Upper lobe of left lung (tissue), 6 donors: ENCODE measurements at regions not wholly inside any gene's neighbourhood (a gene's known extent, or its start where the extent isn't known, plus 50 kb on each side); places are given as distances from the start of the nearest gene placed in this dataset.
"Not testable (repeated sequence)": the region's sequence is repeated elsewhere in the genome, so short reads cannot be mapped to it uniquely, and the experiment has no call there.

Experiments used
- ATAC-seq, 2 donors: fragments of 200-7000 bp; cut with Tn5 transposase; one replicate each; pipeline ENCODE4 v1.9.1; 2022; ENCODE audit warnings: mild to moderate bottlenecking in 2 of 2, moderate library complexity in 2 of 2; ENCODE audit not compliant: low FRiP score in 2 of 2
- DNase-seq, 2 donors: peaks; one replicate each; pipeline ENCODE4 v3.0.0-alpha.2; 2019 to 2020
- H3K27ac ChIP-seq, 4 donors: fragments of 200-600 bp; sonication (generic); one replicate each; pipeline ENCODE4 v1.5.1; 2016 to 2019
- H3K27me3 ChIP-seq, 4 donors: fragments of 200-600 bp; sonication (generic); one replicate each; pipeline ENCODE4 v1.5.1; 2017 to 2019
- H3K36me3 ChIP-seq, 4 donors: fragments of 200-600 bp; sonication (generic); one replicate each; pipeline ENCODE4 v1.5.1; 2016 to 2019
- H3K4me1 ChIP-seq, 4 donors: fragments of 200-600 bp; sonication (generic); one replicate each; pipeline ENCODE4 v1.5.1; 2018 to 2019
- H3K4me3 ChIP-seq, 4 donors: fragments of 200-600 bp; sonication (generic); one replicate each; pipeline ENCODE4 v1.5.1; 2017 to 2019; ENCODE audit warnings: mild to moderate bottlenecking in 2 of 4, moderate library complexity in 1 of 4
- H3K9me3 ChIP-seq, 4 donors: fragments of 200-600 bp; sonication (generic); one replicate each; pipeline ENCODE4 v1.5.1; 2018 to 2019
- CTCF ChIP-seq, 6 experiments: fragments of 450-650 bp in 4 of 6; fragments of 200-600 bp in 2 of 6; sonication (generic) in 2 of 6; IDR thresholded peaks; one replicate each; pipeline ENCODE4 v1.5.1; 2016 to 2019; ENCODE audit warnings: antibody characterized with exemption in 6 of 6
- EP300 ChIP-seq, 4 donors: sonication (generic); formaldehyde crosslinking; IDR thresholded peaks; one replicate each; pipeline ENCODE4 v1.5.1; 2017; ENCODE audit warnings: antibody characterized with exemption in 4 of 4, control low read depth in 2 of 4
- POLR2A ChIP-seq, 4 donors: fragments of 450-650 bp; IDR thresholded peaks; one replicate each; pipeline ENCODE4 v1.5.1; 2016 to 2017; ENCODE audit warnings: antibody characterized with exemption in 4 of 4, mild to moderate bottlenecking in 2 of 4
- POLR2AphosphoS5 ChIP-seq, 2 donors: sonication (generic); formaldehyde crosslinking; IDR thresholded peaks; one replicate each; pipeline ENCODE4 v1.5.1; 2017; ENCODE audit warnings: antibody characterized with exemption in 2 of 2
- WGBS, 2 donors: methylation state at CpG; one replicate each; pipeline ENCODE4 v1.1.5; 2017 to 2018; 5-methylcytosine and 5-hydroxymethylcytosine counted together
- donor health status: DM: no; HTN: no; CAD: no; lungs with moderate emphysema.
- donor health status: DM: no; HTN: yes; CAD: no; lungs with severe emphysema.

GRCh38 chr6:6875818-6876470 lies 231.8 kb upstream of the RREB1 start:
- Histone ChIP-seq H3K9me3 (no peaks in the 10 kb centered on the region), H3K4me1 (peaks cover 0 to 9% (median 2%) of the 10 kb centered on the region in 4 donors), H3K27me3 (no peaks in the 10 kb centered on the region), H3K27ac (peak overlapping the region in 3 of 4 donors; percentile 35 to 63 (median 61)), H3K4me3 (no peak overlapping the region), H3K36me3 (no peaks in the 10 kb centered on the region)
- peak in 1 of 2 donors; percentile 64 for DNase-seq
- TF ChIP-seq CTCF (IDR thresholded peaks at IDR 0.05) (no peak), POLR2AphosphoS5 (IDR thresholded peaks at IDR 0.05) (peak in 1 of 2 donors; percentile 61), EP300 (IDR thresholded peaks at IDR 0.05) (peak in 1 of 4 donors; percentile 52), POLR2A (IDR thresholded peaks at IDR 0.05) (peak in 1 of 4 donors; percentile 13)
- 53 to 65% methylated on average over 5 of the region's 5 CpGs for WGBS, 2 donors
- peak; percentile 71 to 75 for ATAC-seq

- H3K4me3 ChIP-seq, H3K27ac ChIP-seq, H3K36me3 ChIP-seq, H3K27me3 ChIP-seq, H3K9me3 ChIP-seq, DNase-seq, H3K4me1 ChIP-seq, ATAC-seq: not testable (repeated sequence)
- WGBS, 2 donors: 88 to 93% methylated on average over 5 of the region's 5 CpGs
Observed at GRCh38 chr6:6877792-6878191, 230.0 kb upstream of the RREB1 start.

GRCh38 chr6:6878887-6879585 lies 228.7 kb upstream of the RREB1 start:
- no peaks in the 10 kb centered on the region for H3K36me3 ChIP-seq
- peak in 1 of 2 donors; percentile 45 for ATAC-seq
- no peaks in the 10 kb centered on the region for H3K9me3 ChIP-seq
- H3K27ac ChIP-seq: peak overlapping the region in 3 of 4 donors; percentile 11 to 55 (median 52)
- peaks cover 0 to 9% (median 1%) of the 10 kb centered on the region in 4 donors for H3K4me1 ChIP-seq
- H3K27me3 ChIP-seq: no peaks in the 10 kb centered on the region
- TF ChIP-seq EP300 (IDR thresholded peaks at IDR 0.05): no peak
- TF ChIP-seq POLR2AphosphoS5 (IDR thresholded peaks at IDR 0.05): no peak
- TF ChIP-seq POLR2A (IDR thresholded peaks at IDR 0.05): no peak
- no peak for TF ChIP-seq CTCF (IDR thresholded peaks at IDR 0.05)
- no peak for DNase-seq
- H3K4me3 ChIP-seq: no peak overlapping the region
- WGBS, 2 donors: 61 to 84% methylated on average over 7 of the region's 7 CpGs

- 59 to 61% methylated on average over 6 of the region's 6 CpGs for WGBS, 2 donors
- peak overlapping the region in 2 of 4 donors; percentile 52 to 55 for H3K27ac ChIP-seq
Observed at GRCh38 chr6:6879586-6879974, 228.2 kb upstream of the RREB1 start.

GRCh38 chr6:6880745-6881437 lies 226.9 kb upstream of the RREB1 start:
- ATAC-seq (peak in 1 of 2 donors; percentile 39), DNase-seq (no peak)
- Histone ChIP-seq H3K4me3 (no peak overlapping the region), H3K36me3 (no peaks in the 10 kb centered on the region), H3K27ac (peak overlapping the region in 1 of 4 donors; percentile 53), H3K9me3 (no peaks in the 10 kb centered on the region), H3K27me3 (no peaks in the 10 kb centered on the region), H3K4me1 (peaks cover 0 to 19% (median 6%) of the 10 kb centered on the region in 4 donors)
- 79 to 89% methylated on average over 10 of the region's 10 CpGs for WGBS, 2 donors
- TF ChIP-seq POLR2A (IDR thresholded peaks at IDR 0.05): no peak

More at GRCh38 chr6:6879586-6879974, 228.2 kb upstream of the RREB1 start:
- H3K9me3 ChIP-seq, H3K27me3 ChIP-seq, H3K4me1 ChIP-seq, H3K4me3 ChIP-seq, H3K36me3 ChIP-seq: not testable (repeated sequence)
- TF ChIP-seq EP300 (IDR thresholded peaks at IDR 0.05): peak in 1 of 4 donors; percentile 61
- peak in 1 of 2 donors; percentile 53 for TF ChIP-seq POLR2AphosphoS5 (IDR thresholded peaks at IDR 0.05)
- DNase-seq (peak in 1 of 2 donors; percentile 59), ATAC-seq (peak in 1 of 2 donors; percentile 66)
